ENCODE measurements at regions not wholly inside any gene's neighbourhood (a gene's known extent, or its start where the extent isn't known, plus 50 kb on each side); places are given as distances from the start of the nearest gene placed in this dataset.

DNA sequence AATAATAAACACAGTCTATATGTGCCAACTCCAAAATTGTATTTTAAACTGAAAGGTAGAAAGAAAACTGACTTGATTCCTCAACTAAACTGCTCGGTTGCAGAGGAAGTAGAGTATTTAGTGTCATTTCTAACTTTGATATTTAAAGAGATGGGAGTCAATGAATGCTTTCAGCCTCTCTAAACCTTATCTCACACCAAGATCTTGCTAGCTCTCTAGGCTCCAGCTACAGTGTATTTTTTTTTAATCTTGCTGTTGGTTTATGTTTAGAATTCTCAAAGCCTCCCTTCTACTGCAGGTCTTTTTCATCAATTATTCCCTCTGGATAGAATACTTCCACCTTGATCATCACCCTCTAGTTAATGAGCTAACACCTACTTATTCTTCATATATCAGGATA lies 419.4 kb upstream of the ZNF462 start:
- TF ChIP-seq, protein P1, sequence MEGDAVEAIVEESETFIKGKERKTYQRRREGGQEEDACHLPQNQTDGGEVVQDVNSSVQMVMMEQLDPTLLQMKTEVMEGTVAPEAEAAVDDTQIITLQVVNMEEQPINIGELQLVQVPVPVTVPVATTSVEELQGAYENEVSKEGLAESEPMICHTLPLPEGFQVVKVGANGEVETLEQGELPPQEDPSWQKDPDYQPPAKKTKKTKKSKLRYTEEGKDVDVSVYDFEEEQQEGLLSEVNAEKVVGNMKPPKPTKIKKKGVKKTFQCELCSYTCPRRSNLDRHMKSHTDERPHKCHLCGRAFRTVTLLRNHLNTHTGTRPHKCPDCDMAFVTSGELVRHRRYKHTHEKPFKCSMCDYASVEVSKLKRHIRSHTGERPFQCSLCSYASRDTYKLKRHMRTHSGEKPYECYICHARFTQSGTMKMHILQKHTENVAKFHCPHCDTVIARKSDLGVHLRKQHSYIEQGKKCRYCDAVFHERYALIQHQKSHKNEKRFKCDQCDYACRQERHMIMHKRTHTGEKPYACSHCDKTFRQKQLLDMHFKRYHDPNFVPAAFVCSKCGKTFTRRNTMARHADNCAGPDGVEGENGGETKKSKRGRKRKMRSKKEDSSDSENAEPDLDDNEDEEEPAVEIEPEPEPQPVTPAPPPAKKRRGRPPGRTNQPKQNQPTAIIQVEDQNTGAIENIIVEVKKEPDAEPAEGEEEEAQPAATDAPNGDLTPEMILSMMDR (IDR thresholded peaks at IDR 0.05), result no peak
- no peak for TF ChIP-seq POLR2A (IDR thresholded peaks at IDR 0.05)

All from heart left ventricle (tissue), 13 donors.